Mesendoderm (in vitro differentiated cells): ENCODE measurements at regions not wholly inside any gene's neighbourhood (a gene's known extent, or its start where the extent isn't known, plus 50 kb on each side); places are given as distances from the start of the nearest gene placed in this dataset.

Source experiments
- DNase-seq: peaks from one replicate; pipeline ENCODE4 v3.0.0; 2013
- H2AK5ac ChIP-seq: 2 replicates; pipeline ENCODE4 v1.6.1; 2013; ENCODE audit warnings: low read length, inconsistent platforms
- H2BK120ac ChIP-seq: 2 replicates; pipeline ENCODE4 v1.6.1; 2013; ENCODE audit warnings: low read depth, mild to moderate bottlenecking, low read length, moderate library complexity, mixed read lengths
- H2BK15ac ChIP-seq: replicated peaks from 2 replicates; pipeline ENCODE4 v1.6.1; 2013; ENCODE audit warnings: low read depth, mild to moderate bottlenecking, moderate library complexity
- H2BK5ac ChIP-seq: 2 replicates; pipeline ENCODE4 v1.6.1; 2013; ENCODE audit warnings: low read length, inconsistent platforms
- H3K18ac ChIP-seq: 2 replicates; pipeline ENCODE4 v1.6.1; 2013; ENCODE audit warnings: mild to moderate bottlenecking, low read length, mixed read lengths
- H3K23ac ChIP-seq: one replicate; pipeline ENCODE4 v1.6.1; 2013; ENCODE audit warnings: low read length
- H3K27ac ChIP-seq: 2 replicates; pipeline ENCODE4 v1.5.1; 2013; ENCODE audit warnings: low read depth, mild to moderate bottlenecking, inconsistent platforms, low read length, moderate library complexity
- H3K27me3 ChIP-seq: 2 replicates; pipeline ENCODE4 v1.6.1; 2013; ENCODE audit warnings: low read length, control low read depth, mild to moderate bottlenecking, inconsistent platforms; ENCODE audit not compliant: insufficient read depth, poor library complexity
- H3K36me3 ChIP-seq: 2 replicates; pipeline ENCODE4 v1.6.1; 2013; ENCODE audit warnings: low read length, inconsistent platforms; ENCODE audit not compliant: control insufficient read depth, insufficient read depth
- H3K4ac ChIP-seq: one replicate; pipeline ENCODE4 v1.6.1; 2013; ENCODE audit warnings: low read depth, mild to moderate bottlenecking, low read length, moderate library complexity
- H3K4me1 ChIP-seq: 2 replicates; pipeline ENCODE4 v1.6.1; 2013; ENCODE audit warnings: low read depth, low read length, inconsistent platforms; ENCODE audit not compliant: control insufficient read depth
- H3K4me2 ChIP-seq: 2 replicates; pipeline ENCODE4 v1.6.1; 2013; ENCODE audit warnings: low read length
- H3K4me3 ChIP-seq: 2 replicates; pipeline ENCODE4 v1.5.1; 2013; ENCODE audit warnings: mild to moderate bottlenecking, low read length
- H3K56ac ChIP-seq: one replicate; pipeline ENCODE4 v1.6.1; 2013; ENCODE audit warnings: low read length
- H3K79me1 ChIP-seq: 2 replicates; pipeline ENCODE4 v1.6.1; 2013; ENCODE audit warnings: low read length, inconsistent platforms
- H3K79me2 ChIP-seq: 2 replicates; pipeline ENCODE4 v1.6.1; 2013; ENCODE audit warnings: mild to moderate bottlenecking, low read length; ENCODE audit not compliant: control insufficient read depth, insufficient read depth
- H3K9ac ChIP-seq: 2 replicates; pipeline ENCODE4 v1.6.1; 2013; ENCODE audit warnings: low read length, inconsistent platforms
- H4K5ac ChIP-seq: one replicate; pipeline ENCODE4 v1.6.1; 2013; ENCODE audit warnings: low read length
- H4K8ac ChIP-seq: one replicate; pipeline ENCODE4 v1.6.1; 2013; ENCODE audit warnings: low read depth, mild to moderate bottlenecking, control low read depth, low read length, moderate library complexity
- WGBS: extraction: QIAGEN DNeasy Blood & Tissue Kit; methylation state at CpG from one replicate; pipeline ENCODE4 v1.1.7; 2013; ENCODE audit warnings: low lambda C conversion rate, missing lambda C conversion rate; ENCODE audit not compliant: insufficient coverage; ENCODE audit errors: extremely low coverage; 5-methylcytosine and 5-hydroxymethylcytosine counted together

DNA sequence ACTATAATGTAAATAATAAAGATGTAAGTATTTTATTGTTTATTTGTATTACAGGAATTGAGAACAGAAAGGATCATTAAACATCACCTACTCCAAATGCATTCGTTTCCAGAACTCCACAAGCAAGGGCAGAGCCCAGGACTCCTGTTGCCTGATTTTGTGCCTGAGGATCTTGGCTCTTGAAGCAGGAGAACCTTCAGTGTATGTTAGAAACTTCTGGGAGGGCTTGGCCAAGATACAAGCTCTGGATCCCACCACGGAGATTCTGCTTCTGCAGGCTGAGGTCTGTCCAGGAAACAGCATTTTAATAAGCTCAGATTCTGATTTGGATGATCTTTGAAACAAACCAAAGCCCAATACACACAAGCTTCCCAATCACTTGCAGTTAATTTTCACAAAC lies 142.4 kb upstream of the SOX11 start:
- Histone ChIP-seq H3K4me3 (no peak overlapping the region), H2BK5ac (no peak overlapping the region), H3K27me3 (no peaks in the 10 kb centered on the region), H3K36me3 (no peaks in the 10 kb centered on the region), H4K5ac (no peak overlapping the region), H3K56ac (no peak overlapping the region), H2BK120ac (no peak overlapping the region), H4K8ac (no peak overlapping the region), H3K79me2 (no peaks in the 10 kb centered on the region), H3K4me1 (no peaks in the 10 kb centered on the region), H2AK5ac (no peak overlapping the region), H3K4ac (no peak overlapping the region), H3K9ac (no peak overlapping the region), H2BK15ac (no peak overlapping the region), H3K27ac (no peak overlapping the region), H3K4me2 (no peak overlapping the region), H3K23ac (no peak overlapping the region), H3K79me1 (no peaks in the 10 kb centered on the region), H3K18ac (no peak overlapping the region)
- no peak for DNase-seq
- no CpG with 5 or more reads among the region's 2 CpGs for WGBS

DNA sequence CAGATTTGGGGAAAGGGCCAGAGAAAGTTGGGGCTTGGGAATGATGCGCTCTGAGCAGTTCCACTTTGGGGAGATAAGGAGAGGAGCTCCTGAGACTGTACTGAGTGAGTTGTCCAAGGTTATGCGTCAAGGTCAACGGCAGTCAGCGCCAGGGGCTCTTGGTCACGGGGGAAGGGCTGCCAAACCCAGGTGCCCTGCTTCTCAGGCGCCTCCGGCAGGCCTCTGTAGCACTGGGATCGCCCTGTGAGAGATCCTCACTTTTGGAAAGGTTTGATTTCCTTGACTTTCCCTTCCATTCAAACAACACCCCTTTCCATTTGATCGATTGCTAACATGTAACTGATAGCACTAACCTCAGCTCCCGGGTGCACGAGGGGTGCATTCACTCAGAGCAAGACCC lies 136.5 kb upstream of the SOX11 start:
- H3K79me2 ChIP-seq = no peaks in the 10 kb centered on the region
- no peak for DNase-seq
- H2BK5ac ChIP-seq = no peak overlapping the region
- no peak overlapping the region for H3K9ac ChIP-seq
- H3K36me3 ChIP-seq = no peaks in the 10 kb centered on the region
- no peaks in the 10 kb centered on the region for H3K27me3 ChIP-seq
- H3K79me1 ChIP-seq = no peaks in the 10 kb centered on the region
- WGBS = no CpG with 5 or more reads among the region's 11 CpGs
- H3K4me1 ChIP-seq = no peaks in the 10 kb centered on the region
- no peak overlapping the region for H3K18ac ChIP-seq
- H3K4ac ChIP-seq = no peak overlapping the region
- no peak overlapping the region for H4K8ac ChIP-seq
- H3K4me3 ChIP-seq = no peak overlapping the region
- no peak overlapping the region for H3K27ac ChIP-seq
- no peak overlapping the region for H3K56ac ChIP-seq
- H3K23ac ChIP-seq = no peak overlapping the region
- H2BK15ac ChIP-seq = no peak overlapping the region
- no peak overlapping the region for H3K4me2 ChIP-seq
- no peak overlapping the region for H2BK120ac ChIP-seq
- no peak overlapping the region for H2AK5ac ChIP-seq
- no peak overlapping the region for H4K5ac ChIP-seq

DNA sequence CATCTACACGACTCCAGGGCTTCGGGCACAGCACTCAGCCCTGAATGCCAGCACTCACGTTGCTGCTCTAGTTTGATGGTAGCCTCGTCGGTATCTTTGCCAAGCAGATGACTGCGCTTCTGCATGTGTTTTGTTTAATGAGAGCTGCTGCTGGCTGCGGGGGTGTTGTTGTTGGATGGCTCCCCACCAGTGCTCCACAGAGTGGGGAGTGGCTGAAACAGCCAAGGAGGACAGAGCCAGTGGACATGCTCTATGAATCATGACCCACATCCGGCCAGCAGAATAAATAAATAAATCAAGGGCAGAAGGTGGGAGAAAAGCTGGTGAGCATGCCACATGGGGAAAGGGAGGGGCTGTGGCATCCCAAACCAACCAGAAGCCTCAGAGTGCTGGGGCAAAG lies 131.2 kb upstream of the SOX11 start:
- Histone ChIP-seq H2BK120ac (no peak overlapping the region), H2BK15ac (no peak overlapping the region), H2AK5ac (no peak overlapping the region), H3K36me3 (no peaks in the 10 kb centered on the region), H3K23ac (no peak overlapping the region), H3K79me2 (no peaks in the 10 kb centered on the region), H3K4me3 (no peak overlapping the region), H3K4me2 (no peak overlapping the region), H3K18ac (no peak overlapping the region), H3K4ac (no peak overlapping the region), H3K27ac (no peak overlapping the region), H3K56ac (no peak overlapping the region), H3K27me3 (no peaks in the 10 kb centered on the region), H3K79me1 (no peaks in the 10 kb centered on the region), H4K8ac (no peak overlapping the region), H2BK5ac (no peak overlapping the region), H3K9ac (no peak overlapping the region), H4K5ac (no peak overlapping the region), H3K4me1 (no peaks in the 10 kb centered on the region)
- WGBS = no CpG with 5 or more reads among the region's 8 CpGs
- no peak for DNase-seq

GRCh38 chr2:5562426-5562825 lies 129.8 kb upstream of the SOX11 start:
- no peak overlapping the region for H3K56ac ChIP-seq
- DNase-seq = no peak
- no peak overlapping the region for H3K4me2 ChIP-seq
- no peak overlapping the region for H3K23ac ChIP-seq
- WGBS = no CpG with 5 or more reads among the region's 13 CpGs
- no peak overlapping the region for H3K27ac ChIP-seq
- H2BK5ac ChIP-seq = no peak overlapping the region
- no peaks in the 10 kb centered on the region for H3K79me2 ChIP-seq
- no peaks in the 10 kb centered on the region for H3K27me3 ChIP-seq
- no peak overlapping the region for H2BK120ac ChIP-seq
- H3K18ac ChIP-seq = no peak overlapping the region
- H4K5ac ChIP-seq = no peak overlapping the region
- no peaks in the 10 kb centered on the region for H3K79me1 ChIP-seq
- H3K4me1 ChIP-seq = no peaks in the 10 kb centered on the region
- no peak overlapping the region for H3K9ac ChIP-seq
- no peak overlapping the region for H2BK15ac ChIP-seq
- no peak overlapping the region for H4K8ac ChIP-seq
- no peak overlapping the region for H3K4ac ChIP-seq
- no peak overlapping the region for H2AK5ac ChIP-seq
- no peaks in the 10 kb centered on the region for H3K36me3 ChIP-seq
- H3K4me3 ChIP-seq = no peak overlapping the region

- H2AK5ac ChIP-seq = no peak overlapping the region
- no peak for DNase-seq
- H2BK5ac ChIP-seq = no peak overlapping the region
- no peak overlapping the region for H3K56ac ChIP-seq
- no peaks in the 10 kb centered on the region for H3K27me3 ChIP-seq
- H3K4ac ChIP-seq = no peak overlapping the region
- H3K23ac ChIP-seq = no peak overlapping the region
- no peak overlapping the region for H2BK120ac ChIP-seq
- H3K79me2 ChIP-seq = no peaks in the 10 kb centered on the region
- H3K18ac ChIP-seq = no peak overlapping the region
- H3K4me3 ChIP-seq = no peak overlapping the region
- no peaks in the 10 kb centered on the region for H3K4me1 ChIP-seq
- H3K27ac ChIP-seq = no peak overlapping the region
- H3K9ac ChIP-seq = no peak overlapping the region
- H3K36me3 ChIP-seq = no peaks in the 10 kb centered on the region
- no peak overlapping the region for H3K4me2 ChIP-seq
- no peak overlapping the region for H2BK15ac ChIP-seq
- H3K79me1 ChIP-seq = no peaks in the 10 kb centered on the region
- no peak overlapping the region for H4K5ac ChIP-seq
- 100% methylated on average over 1 of the region's 3 CpGs for WGBS
- H4K8ac ChIP-seq = no peak overlapping the region
Observed at GRCh38 chr2:5562865-5563264, 129.3 kb upstream of the SOX11 start.

DNA sequence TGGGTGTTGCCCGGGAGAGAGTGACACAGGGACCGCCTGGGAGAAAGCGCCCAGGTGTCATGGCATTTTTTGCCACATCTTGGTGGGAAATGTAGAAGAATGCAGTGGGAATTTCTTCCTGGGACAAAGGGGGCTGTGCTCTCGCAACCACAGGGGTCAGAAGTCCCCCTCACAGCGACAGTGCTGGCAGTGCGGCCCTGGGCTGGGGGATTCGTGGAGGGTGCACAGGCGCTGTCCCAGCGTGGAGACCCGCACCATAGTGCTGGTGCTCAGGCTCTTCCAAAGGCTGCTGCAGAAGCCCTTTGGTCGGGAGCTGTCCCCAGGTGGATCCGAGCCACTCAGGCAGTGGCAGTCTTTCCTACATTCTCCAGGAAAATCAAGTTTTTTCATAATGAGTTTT lies 128.8 kb upstream of the SOX11 start:
- Histone ChIP-seq H3K56ac (no peak overlapping the region), H3K79me1 (no peaks in the 10 kb centered on the region), H3K4me2 (no peak overlapping the region), H3K36me3 (no peaks in the 10 kb centered on the region), H3K18ac (no peak overlapping the region), H3K27me3 (no peaks in the 10 kb centered on the region), H2BK120ac (no peak overlapping the region), H4K5ac (no peak overlapping the region), H3K4me3 (no peak overlapping the region), H3K27ac (no peak overlapping the region), H3K4ac (no peak overlapping the region), H4K8ac (no peak overlapping the region), H3K9ac (no peak overlapping the region), H2BK5ac (no peak overlapping the region), H2AK5ac (no peak overlapping the region), H3K23ac (no peak overlapping the region), H2BK15ac (no peak overlapping the region), H3K79me2 (no peaks in the 10 kb centered on the region), H3K4me1 (no peaks in the 10 kb centered on the region)
- no peak for DNase-seq
- WGBS = no CpG with 5 or more reads among the region's 12 CpGs
